ENCODE measurements at regions not wholly inside any gene's neighbourhood (a gene's known extent, or its start where the extent isn't known, plus 50 kb on each side); places are given as distances from the start of the nearest gene placed in this dataset.
A peak's percentile ranks its signal among the peaks of the same experiment; 100 is the strongest.

- DNase-seq (ENCODE audit: low spot score): no peak
Measured at GRCh38 chr10:83663918-83664317, 475.4 kb upstream of the GHITM start.

- DNase-seq (ENCODE audit: low spot score): no peak
Measured at GRCh38 chr10:83666762-83667161, 472.5 kb upstream of the GHITM start.

- DNase-seq (ENCODE audit: low spot score): no peak
Measured at GRCh38 chr10:83667594-83667993, 471.7 kb upstream of the GHITM start.

- DNase-seq (ENCODE audit: low spot score): no peak
Measured at GRCh38 chr10:83673316-83673715, 466.0 kb upstream of the GHITM start.

- no peak for DNase-seq (ENCODE audit: low spot score)
Measured at GRCh38 chr10:83677795-83678194, 461.5 kb upstream of the GHITM start.

- DNase-seq (ENCODE audit: low spot score): no peak
Measured at GRCh38 chr10:83678850-83679249, 460.5 kb upstream of the GHITM start.

- peak; percentile 5 for DNase-seq (ENCODE audit: low spot score)
Measured at GRCh38 chr10:83680470-83680891, 458.8 kb upstream of the GHITM start.

- no peak for DNase-seq (ENCODE audit: low spot score)
Measured at GRCh38 chr10:83682414-83682813, 456.9 kb upstream of the GHITM start.

- no peak for DNase-seq (ENCODE audit: low spot score)
Measured at GRCh38 chr10:83685458-83685857, 453.9 kb upstream of the GHITM start.

- DNase-seq (ENCODE audit: low spot score): no peak
Measured at GRCh38 chr10:83691791-83692596, 447.3 kb upstream of the GHITM start.

GRCh38 chr10:83698899-83699298, 440.4 kb upstream of the GHITM start:
- DNase-seq (ENCODE audit: low spot score): no peak

GRCh38 chr10:83701799-83702198, 437.5 kb upstream of the GHITM start:
- no peak for DNase-seq (ENCODE audit: low spot score)

- no peak for DNase-seq (ENCODE audit: low spot score)
Measured at GRCh38 chr10:83702731-83703130, 436.6 kb upstream of the GHITM start.

GRCh38 chr10:83706120-83706519, 433.2 kb upstream of the GHITM start:
- DNase-seq (ENCODE audit: low spot score): no peak

GRCh38 chr10:83706952-83707582, 432.2 kb upstream of the GHITM start:
- no peak for DNase-seq (ENCODE audit: low spot score)

GRCh38 chr10:83713423-83713822, 425.9 kb upstream of the GHITM start:
- no peak for DNase-seq (ENCODE audit: low spot score)

- no peak for DNase-seq (ENCODE audit: low spot score)
Measured at GRCh38 chr10:83723080-83723479, 416.2 kb upstream of the GHITM start.

- DNase-seq (ENCODE audit: low spot score): no peak
Measured at GRCh38 chr10:83724471-83725241, 414.7 kb upstream of the GHITM start.

- no peak for DNase-seq (ENCODE audit: low spot score)
Measured at GRCh38 chr10:83725567-83725966, 413.7 kb upstream of the GHITM start.

GRCh38 chr10:83734278-83734677, 405.0 kb upstream of the GHITM start:
- DNase-seq (ENCODE audit: low spot score): no peak

GRCh38 chr10:83736008-83736407, 403.3 kb upstream of the GHITM start:
- DNase-seq (ENCODE audit: low spot score): no peak

- DNase-seq (ENCODE audit: low spot score): no peak
Measured at GRCh38 chr10:83750604-83751003, 388.7 kb upstream of the GHITM start.

GRCh38 chr10:83753490-83753889, 385.8 kb upstream of the GHITM start:
- DNase-seq (ENCODE audit: low spot score): no peak

Measured in CD4-positive, alpha-beta T cell treated with Interleukin-6 at 100 ng/mL for 8 hours (primary cell).